RWPE1 (cell line): ENCODE measurements at regions not wholly inside any gene's neighbourhood (a gene's known extent, or its start where the extent isn't known, plus 50 kb on each side); places are given as distances from the start of the nearest gene placed in this dataset.

Experiments
- CTCF ChIA-PET: fragments of 350-600 bp; sonication (Branson Sonifier 250); formaldehyde crosslinking; extraction: SDS; loops from one replicate; lab custom pipeline; 2021; lab: Yijun Ruan, JAX
- POLR2A ChIA-PET: fragments of 400-600 bp; formaldehyde crosslinking; extraction: SDS; loops from one replicate; lab custom pipeline; 2020; ENCODE audit warnings: antibody characterized with exemption; ENCODE audit not compliant: low non-redundant PET; lab: Yijun Ruan, JAX
- DNase-seq: peaks from one replicate; pipeline ENCODE4 v3.0.0; 2012; ENCODE audit warnings: low spot score
- H3K27ac ChIP-seq: fragments of 450-650 bp; 2 replicates; pipeline ENCODE4 v1.5.1; 2017
- CTCF ChIP-seq: fragments of 450-650 bp; conservative IDR thresholded peaks from 2 replicates; pipeline ENCODE4 v1.5.1; 2017; ENCODE audit warnings: low read depth, mild to moderate bottlenecking

GRCh38 chr6:16918586-16918985 is 157.3 kb upstream of the ATXN1 start:
- DNase-seq, result no peak
- no peak for TF ChIP-seq CTCF
- H3K27ac ChIP-seq, result no peak overlapping the region
- ChIA-PET CTCF (no interaction called here), POLR2A (no interaction called here)

- no peak overlapping the region for H3K27ac ChIP-seq
- ChIA-PET POLR2A (no interaction called here), CTCF (no interaction called here)
- TF ChIP-seq CTCF, result no peak
- no peak for DNase-seq
These were observed 152.9 kb upstream of the ATXN1 start for GRCh38 chr6:16914184-16914583.

GRCh38 chr6:16912756-16913155 is 151.5 kb upstream of the ATXN1 start:
- DNase-seq, result no peak
- no peak overlapping the region for H3K27ac ChIP-seq
- ChIA-PET POLR2A (no interaction called here), CTCF (interaction anchor here (0.5 to 0.6 kb wide), 2 partner anchors 67 to 145 kb away, joined by 3 to 4 read pairs; no protein-coding TSS in a partner anchor)
- no peak for TF ChIP-seq CTCF

GRCh38 chr6:16911088-16911487 is 149.8 kb upstream of the ATXN1 start:
- no peak for DNase-seq
- H3K27ac ChIP-seq, result no peak overlapping the region
- TF ChIP-seq CTCF, result no peak
- CTCF ChIA-PET, result no interaction called here
- POLR2A ChIA-PET, result no interaction called here

GRCh38 chr6:16909658-16910360 is 148.5 kb upstream of the ATXN1 start:
- no peak for TF ChIP-seq CTCF
- H3K27ac ChIP-seq, result no peak overlapping the region
- no peak for DNase-seq
- CTCF ChIA-PET, result interaction anchor here (0.6 kb wide), 1 partner anchor 176 kb away, joined by 3 read pairs; no protein-coding TSS in a partner anchor
- POLR2A ChIA-PET, result no interaction called here

GRCh38 chr6:16907991-16908390 is 146.7 kb upstream of the ATXN1 start:
- ChIA-PET POLR2A (no interaction called here), CTCF (interaction anchor here (0.6 kb wide), 1 partner anchor 498 kb away, joined by 4 read pairs; no protein-coding TSS in a partner anchor)
- DNase-seq, result no peak
- H3K27ac ChIP-seq, result no peak overlapping the region
- TF ChIP-seq CTCF, result no peak
